Adrenal gland (tissue), 9 donors: ENCODE measurements at regions not wholly inside any gene's neighbourhood (a gene's known extent, or its start where the extent isn't known, plus 50 kb on each side); places are given as distances from the start of the nearest gene placed in this dataset.

Experiments
- DNase-seq, 7 donors: peaks; one replicate each; pipeline ENCODE4 v3.0.0-alpha.2; 2019 to 2020
- H3K27ac ChIP-seq, 5 donors: fragments of 200-600 bp; sonication (generic) in 4 of 5; 1 replicate in 3 of 5; 2 replicates in 2 of 5; pipeline versions ENCODE4 v1.5.1 to v1.8.0; 2016 to 2020; ENCODE audit warnings: mild to moderate bottlenecking in 1 of 5
- H3K27me3 ChIP-seq: fragments of 200-600 bp; 2 replicates; pipeline ENCODE4 v1.8.0; 2021
- H3K36me3 ChIP-seq, 2 donors: fragments of 200-600 bp; replicated peaks in 1 of 2; 1 replicate in 1 of 2; 2 replicates in 1 of 2; pipeline versions ENCODE4 v1.5.1 to v1.8.0; 2018 to 2022
- H3K4me1 ChIP-seq, 2 donors: fragments of 200-600 bp; replicated peaks in 1 of 2; 1 replicate in 1 of 2; 2 replicates in 1 of 2; pipeline versions ENCODE4 v1.5.1 to v1.8.0; 2018 to 2021
- H3K4me3 ChIP-seq, 4 donors: fragments of 200-600 bp; sonication (generic) in 3 of 4; one replicate each; pipeline ENCODE4 v1.5.1; 2016 to 2018
- H3K9me3 ChIP-seq, 3 donors: fragments of 200-600 bp; sonication (generic) in 1 of 3; replicated peaks in 1 of 3; 1 replicate in 2 of 3; 2 replicates in 1 of 3; pipeline versions ENCODE4 v1.5.1 to v1.8.0; 2016 to 2021
- CTCF ChIP-seq, 6 experiments: fragments of 450-650 bp in 4 of 6; fragments of 200-600 bp in 2 of 6; sonication (generic) in 1 of 6; IDR thresholded peaks; 1 replicate in 5 of 6; 2 replicates in 1 of 6; pipeline versions ENCODE4 v1.5.1 to v1.8.0; 2016 to 2021; ENCODE audit warnings: antibody characterized with exemption in 6 of 6, mild to moderate bottlenecking in 2 of 6, moderate library complexity in 1 of 6
- POLR2A ChIP-seq, 2 donors: fragments of 450-650 bp; IDR thresholded peaks; one replicate each; pipeline ENCODE4 v1.6.1; 2017; ENCODE audit warnings: antibody characterized with exemption in 2 of 2, mild to moderate bottlenecking in 2 of 2, moderate library complexity in 1 of 2
- WGBS, 4 donors: extraction: QIAGEN DNeasy Blood & Tissue Kit in 2 of 4; methylation state at CpG; one replicate each; pipeline versions ENCODE4 v1.1.5 to v1.1.7; 2013 to 2017; 5-methylcytosine and 5-hydroxymethylcytosine counted together
- intact Hi-C, 2 donors: fragments of 100-400 bp; cut with DNase I; formaldehyde crosslinking; loops; one replicate each; pipeline versions ENCODE4 v1.14.1 to v1.15.0; 2022 to 2023
- donor health status: healthy with polysubstance abuse.
- donor health status: Bipolar disorder and iron deficiency.
- donor health status: DM: yes; HTN: yes; CAD: no.
- donor health status: DM: no; HTN: no; CAD: no.
- donor health status: DM: no; HTN: no; CAD: no.

DNA sequence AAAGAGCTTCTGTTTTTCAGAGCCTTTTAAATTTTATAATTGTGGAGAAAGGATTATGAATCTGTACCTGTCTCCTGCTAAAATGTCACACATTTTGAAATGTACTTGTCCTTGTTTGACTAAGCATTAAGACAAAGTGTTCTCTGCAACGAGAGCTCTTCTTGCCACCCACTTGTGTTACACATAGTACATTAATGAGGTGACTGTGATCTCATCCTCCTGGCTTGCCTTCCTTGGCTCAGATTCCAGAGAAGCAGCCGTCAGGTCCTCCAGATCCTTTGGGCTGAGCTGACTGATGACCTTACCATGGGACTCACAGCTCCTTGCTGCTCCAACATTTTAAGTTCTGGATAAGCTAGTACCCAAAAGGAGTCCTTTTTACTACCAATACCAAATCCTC is 81.4 kb downstream of the BBS10 start:
- WGBS, 4 donors, result 29 to 31% (median 30%) methylated on average over 2 of the region's 2 CpGs
- intact Hi-C loops, result no loop called here
- no peaks in the 10 kb centered on the region for H3K27me3 ChIP-seq
- no peak overlapping the region for H3K27ac ChIP-seq
- H3K4me1 ChIP-seq, result no peaks in the 10 kb centered on the region
- H3K4me3 ChIP-seq, result no peak overlapping the region
- no peaks in the 10 kb centered on the region for H3K36me3 ChIP-seq
- DNase-seq, result peak in 5 of 7 donors; percentile 14 to 69 (median 30)
- no peaks in the 10 kb centered on the region for H3K9me3 ChIP-seq
- TF ChIP-seq CTCF (IDR thresholded peaks at IDR 0.05) (no peak), POLR2A (IDR thresholded peaks at IDR 0.05) (no peak)

- DNase-seq, result no peak
- no peaks in the 10 kb centered on the region for H3K4me1 ChIP-seq
- H3K36me3 ChIP-seq, result no peaks in the 10 kb centered on the region
- 54 to 77% (median 61%) methylated on average over 3 of the region's 3 CpGs for WGBS, 4 donors
- H3K27ac ChIP-seq, result no peak overlapping the region
- no peaks in the 10 kb centered on the region for H3K9me3 ChIP-seq
- H3K27me3 ChIP-seq, result no peaks in the 10 kb centered on the region
- H3K4me3 ChIP-seq, result no peak overlapping the region
- TF ChIP-seq POLR2A (IDR thresholded peaks at IDR 0.05) (no peak), CTCF (IDR thresholded peaks at IDR 0.05) (no peak)
- intact Hi-C loops, result no loop called here
These were observed 82.6 kb downstream of the BBS10 start for GRCh38 chr12:76265424-76266180.

- Histone ChIP-seq H3K9me3 (no peaks in the 10 kb centered on the region), H3K27me3 (no peaks in the 10 kb centered on the region), H3K4me3 (no peak overlapping the region), H3K4me1 (peaks cover 0 to 9% of the 10 kb centered on the region in 2 donors), H3K36me3 (no peaks in the 10 kb centered on the region), H3K27ac (no peak overlapping the region)
- TF ChIP-seq CTCF (IDR thresholded peaks at IDR 0.05) (no peak), POLR2A (IDR thresholded peaks at IDR 0.05) (no peak)
- intact Hi-C loops, result no loop called here
- DNase-seq, result no peak
These were observed 83.6 kb downstream of the BBS10 start for GRCh38 chr12:76264611-76265012.

- H3K4me3 ChIP-seq, result no peak overlapping the region
- DNase-seq, result no peak
- 84 to 92% (median 90%) methylated on average over 7 of the region's 7 CpGs for WGBS, 4 donors
- no peaks in the 10 kb centered on the region for H3K27me3 ChIP-seq
- no peaks in the 10 kb centered on the region for H3K9me3 ChIP-seq
- TF ChIP-seq POLR2A (IDR thresholded peaks at IDR 0.05) (no peak), CTCF (IDR thresholded peaks at IDR 0.05) (no peak)
- no peaks in the 10 kb centered on the region for H3K36me3 ChIP-seq
- peaks cover 0 to 18% of the 10 kb centered on the region in 2 donors for H3K4me1 ChIP-seq
- intact Hi-C loops, result no loop called here
- no peak overlapping the region for H3K27ac ChIP-seq
These were observed 84.5 kb downstream of the BBS10 start for GRCh38 chr12:76263696-76264095.
